ENCODE measurements at regions not wholly inside any gene's neighbourhood (a gene's known extent, or its start where the extent isn't known, plus 50 kb on each side); places are given as distances from the start of the nearest gene placed in this dataset.

GRCh38 chr18:56337507-56337906 lies 300.9 kb downstream of the TXNL1 start:
- TF ChIP-seq ZNF274 (IDR thresholded peaks at IDR 0.05; ENCODE audit: low read depth, low read length) (no peak), YY1 (IDR thresholded peaks at IDR 0.05; ENCODE audit: insufficient read depth, insufficient read length) (no peak), SUZ12 (IDR thresholded peaks at IDR 0.05; ENCODE audit: extremely low read depth, insufficient read depth, insufficient read length) (no peak)
